ENCODE measurements at regions not wholly inside any gene's neighbourhood (a gene's known extent, or its start where the extent isn't known, plus 50 kb on each side); places are given as distances from the start of the nearest gene placed in this dataset.

DNA sequence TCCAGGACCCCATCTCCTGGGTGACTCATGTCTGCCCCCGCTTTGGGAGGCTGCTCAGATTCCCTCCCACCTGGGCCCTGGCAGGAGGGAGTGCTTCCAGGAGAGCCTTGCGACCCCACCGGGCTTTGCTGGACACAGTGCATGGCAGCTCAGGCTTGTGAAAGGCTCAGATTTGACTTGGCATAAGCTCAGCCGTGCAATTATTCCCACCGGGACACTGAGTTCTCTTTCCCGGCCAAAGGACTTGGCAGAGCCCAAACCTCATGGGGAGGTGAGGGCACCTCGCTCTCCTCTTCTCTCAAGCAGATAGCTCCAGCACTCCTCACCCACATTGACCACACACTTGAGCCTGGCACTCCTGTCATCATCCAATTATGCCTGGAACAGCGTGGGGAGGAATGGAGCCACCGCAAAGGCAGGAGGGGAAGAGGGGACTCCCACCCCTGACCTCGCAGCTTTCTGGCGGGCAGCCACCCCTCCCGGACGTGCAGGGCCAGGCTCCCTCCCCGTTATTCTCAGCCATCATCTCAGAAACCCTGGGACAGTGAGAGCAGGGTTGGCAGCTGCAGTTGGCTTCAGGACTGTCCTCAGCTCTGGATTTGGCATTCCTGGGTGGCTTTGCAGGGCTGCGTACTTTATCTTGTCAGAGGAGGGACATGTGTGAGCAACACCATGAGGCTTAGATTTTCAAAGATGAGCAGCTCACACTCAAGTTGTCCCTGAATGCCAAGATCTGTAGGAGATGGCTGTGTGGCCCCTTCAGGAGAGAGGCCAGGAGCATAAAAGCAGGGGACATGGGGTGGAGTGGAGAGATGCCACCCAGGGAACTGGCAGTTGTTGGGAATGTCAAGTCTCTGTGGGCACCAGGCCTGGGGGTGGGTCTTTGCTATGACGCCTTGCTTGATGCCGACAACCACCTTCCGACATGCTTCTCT is 306.2 kb downstream of the TEX29 start:
- TF ChIP-seq POLR2A (IDR thresholded peaks at IDR 0.05), result no peak
- TF ChIP-seq, protein P1, sequence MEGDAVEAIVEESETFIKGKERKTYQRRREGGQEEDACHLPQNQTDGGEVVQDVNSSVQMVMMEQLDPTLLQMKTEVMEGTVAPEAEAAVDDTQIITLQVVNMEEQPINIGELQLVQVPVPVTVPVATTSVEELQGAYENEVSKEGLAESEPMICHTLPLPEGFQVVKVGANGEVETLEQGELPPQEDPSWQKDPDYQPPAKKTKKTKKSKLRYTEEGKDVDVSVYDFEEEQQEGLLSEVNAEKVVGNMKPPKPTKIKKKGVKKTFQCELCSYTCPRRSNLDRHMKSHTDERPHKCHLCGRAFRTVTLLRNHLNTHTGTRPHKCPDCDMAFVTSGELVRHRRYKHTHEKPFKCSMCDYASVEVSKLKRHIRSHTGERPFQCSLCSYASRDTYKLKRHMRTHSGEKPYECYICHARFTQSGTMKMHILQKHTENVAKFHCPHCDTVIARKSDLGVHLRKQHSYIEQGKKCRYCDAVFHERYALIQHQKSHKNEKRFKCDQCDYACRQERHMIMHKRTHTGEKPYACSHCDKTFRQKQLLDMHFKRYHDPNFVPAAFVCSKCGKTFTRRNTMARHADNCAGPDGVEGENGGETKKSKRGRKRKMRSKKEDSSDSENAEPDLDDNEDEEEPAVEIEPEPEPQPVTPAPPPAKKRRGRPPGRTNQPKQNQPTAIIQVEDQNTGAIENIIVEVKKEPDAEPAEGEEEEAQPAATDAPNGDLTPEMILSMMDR (IDR thresholded peaks at IDR 0.05), result no peak
- 50 to 60% methylated on average over 16 to 18 of the region's 18 CpGs for WGBS, 2 donors
- DNase-seq, result peak in 1 of 4 donors; percentile 11
- no peaks in the 10 kb centered on the region for H3K9me3 ChIP-seq
- H3K27ac ChIP-seq, result no peak overlapping the region
- ATAC-seq, result no peak
- no peaks in the 10 kb centered on the region for H3K27me3 ChIP-seq
- no peaks in the 10 kb centered on the region for H3K4me1 ChIP-seq
- no peak overlapping the region for H3K4me3 ChIP-seq
- intact Hi-C loops (cut with DNase I), result no loop called here
- H3K36me3 ChIP-seq (replicated peaks in 1 of 2; ENCODE audit: insufficient read depth in 1 of 2, low read depth in 2 of 2), result no peaks in the 10 kb centered on the region

DNA sequence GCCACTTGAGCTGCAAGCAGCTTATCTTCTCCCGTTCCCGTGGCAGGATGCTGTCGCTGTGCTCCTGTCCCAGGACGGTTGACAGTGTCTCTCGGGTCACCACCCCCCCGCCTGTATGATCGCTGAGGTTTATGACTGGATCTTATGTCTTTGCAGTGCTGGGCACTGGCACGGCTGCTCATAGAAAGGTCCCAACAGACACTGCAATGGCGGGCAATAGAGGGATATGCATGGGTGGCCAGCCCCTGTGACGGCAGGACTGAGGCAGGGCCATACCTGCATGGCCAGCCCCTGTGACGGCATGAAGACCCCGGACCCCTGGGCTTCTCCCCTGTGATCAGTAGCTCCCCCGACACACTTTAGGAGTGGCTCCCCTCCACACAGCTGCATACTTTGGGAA is 307.2 kb downstream of the TEX29 start:
- DNase-seq (no peak), ATAC-seq (no peak)
- H3K9me3 ChIP-seq, result no peaks in the 10 kb centered on the region
- TF ChIP-seq, protein P1 (IDR thresholded peaks at IDR 0.05), result no peak
- TF ChIP-seq POLR2A (IDR thresholded peaks at IDR 0.05), result no peak
- WGBS, 2 donors, result 62 to 65% methylated on average over 10 to 13 of the region's 13 CpGs
- no peaks in the 10 kb centered on the region for H3K4me1 ChIP-seq
- no peak overlapping the region for H3K4me3 ChIP-seq
- no peaks in the 10 kb centered on the region for H3K27me3 ChIP-seq
- H3K36me3 ChIP-seq (replicated peaks in 1 of 2; ENCODE audit: insufficient read depth in 1 of 2, low read depth in 2 of 2), result no peaks in the 10 kb centered on the region
- H3K27ac ChIP-seq, result no peak overlapping the region
- intact Hi-C loops (cut with DNase I), result no loop called here

DNA sequence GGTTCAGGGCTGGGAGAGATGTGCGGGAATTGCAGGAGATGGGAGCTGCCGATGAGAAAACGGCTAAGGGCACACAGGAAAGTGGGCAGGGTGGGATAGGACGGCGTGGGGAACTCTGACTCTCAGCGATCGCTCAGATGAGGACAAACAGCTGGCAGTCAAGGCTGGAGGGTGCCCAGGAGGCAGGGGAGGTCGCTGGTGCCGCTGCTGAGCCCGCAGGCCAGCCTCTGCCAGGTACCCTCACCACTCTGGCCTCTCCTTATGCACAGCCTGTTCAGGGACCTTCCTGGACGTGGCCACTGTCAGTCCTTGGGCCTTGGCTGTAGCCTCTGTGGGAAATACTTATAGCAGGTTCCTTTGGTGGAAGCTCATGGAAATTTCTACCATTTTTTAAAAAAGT is 308.6 kb downstream of the TEX29 start:
- Histone ChIP-seq H3K4me1 (no peaks in the 10 kb centered on the region), H3K27me3 (no peaks in the 10 kb centered on the region), H3K36me3 (replicated peaks in 1 of 2; ENCODE audit: insufficient read depth in 1 of 2, low read depth in 2 of 2) (no peaks in the 10 kb centered on the region), H3K27ac (no peak overlapping the region), H3K4me3 (no peak overlapping the region), H3K9me3 (no peaks in the 10 kb centered on the region)
- 64 to 66% methylated on average over 11 of the region's 11 CpGs for WGBS, 2 donors
- intact Hi-C loops (cut with DNase I), result no loop called here
- no peak for ATAC-seq
- DNase-seq, result no peak
- TF ChIP-seq, protein P1 (IDR thresholded peaks at IDR 0.05), result no peak
- no peak for TF ChIP-seq POLR2A (IDR thresholded peaks at IDR 0.05)

DNA sequence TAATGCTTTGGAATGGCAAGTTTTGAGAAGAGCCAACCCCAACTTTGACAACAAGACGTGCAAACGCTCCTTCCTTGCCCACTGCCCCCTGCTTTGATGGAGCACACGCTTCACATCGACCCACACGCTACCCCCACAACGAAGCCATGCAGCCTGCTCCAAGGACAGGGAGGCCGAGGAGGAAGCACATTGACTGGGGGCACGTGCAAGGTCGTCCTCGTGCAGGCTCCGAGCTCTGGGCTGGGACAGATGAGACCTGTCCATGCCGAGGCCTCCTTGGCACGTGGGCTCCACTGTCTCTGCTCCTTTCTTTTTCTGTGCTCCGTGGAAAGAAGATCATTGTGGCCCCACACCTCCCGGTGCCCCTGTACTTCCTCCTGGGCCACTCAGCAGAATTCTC is 309.0 kb downstream of the TEX29 start:
- Histone ChIP-seq H3K36me3 (replicated peaks in 1 of 2; ENCODE audit: insufficient read depth in 1 of 2, low read depth in 2 of 2) (no peaks in the 10 kb centered on the region), H3K4me1 (no peaks in the 10 kb centered on the region), H3K27me3 (no peaks in the 10 kb centered on the region), H3K9me3 (no peaks in the 10 kb centered on the region), H3K27ac (no peak overlapping the region), H3K4me3 (no peak overlapping the region)
- DNase-seq, result no peak
- TF ChIP-seq, protein P1 (IDR thresholded peaks at IDR 0.05), result no peak
- no peak for TF ChIP-seq POLR2A (IDR thresholded peaks at IDR 0.05)
- 71 to 73% methylated on average over 15 of the region's 15 CpGs for WGBS, 2 donors
- intact Hi-C loops (cut with DNase I), result no loop called here
- ATAC-seq, result no peak

GRCh38 chr13:111629926-111630325 is 309.5 kb downstream of the TEX29 start:
- TF ChIP-seq POLR2A (IDR thresholded peaks at IDR 0.05), result no peak
- TF ChIP-seq, protein P1 (IDR thresholded peaks at IDR 0.05), result no peak
- H3K27ac ChIP-seq, result no peak overlapping the region
- peak in 1 of 4 donors; percentile 11 for DNase-seq
- no peaks in the 10 kb centered on the region for H3K4me1 ChIP-seq
- H3K9me3 ChIP-seq, result no peaks in the 10 kb centered on the region
- ATAC-seq, result no peak
- no peaks in the 10 kb centered on the region for H3K27me3 ChIP-seq
- H3K4me3 ChIP-seq, result no peak overlapping the region
- WGBS, 2 donors, result 41 to 55% methylated on average over 14 of the region's 14 CpGs
- intact Hi-C loops (cut with DNase I), result no loop called here
- no peaks in the 10 kb centered on the region for H3K36me3 ChIP-seq (replicated peaks in 1 of 2; ENCODE audit: insufficient read depth in 1 of 2, low read depth in 2 of 2)

All from body of pancreas (tissue), 4 donors.